GM12878 (cell line): ENCODE measurements at regions not wholly inside any gene's neighbourhood (a gene's known extent, or its start where the extent isn't known, plus 50 kb on each side); places are given as distances from the start of the nearest gene placed in this dataset.

ENCODE experiments used
- ATAC-seq: fragments of 200-7000 bp; cut with Tn5 transposase; 3 replicates; pipeline ENCODE4 v1.9.1; 2020; ENCODE audit warnings: mild to moderate bottlenecking, moderate library complexity
- BruUV-seq: library from RNA; stranded (reverse); fragments of 400-500 nt; replicated peaks from 2 replicates; lab custom pipeline; 2021; lab: Mats Ljungman, UMichigan
- CTCF ChIA-PET: fragments of 300-600 bp; sonication (Branson Sonifier 250); formaldehyde crosslinking; extraction: SDS; loops from one replicate; lab custom pipeline; 2021; ENCODE audit warnings: inconsistent platforms; lab: Yijun Ruan, JAX
- POLR2A ChIA-PET: fragments of 350-600 bp; formaldehyde crosslinking; extraction: SDS; loops from one replicate; lab custom pipeline; 2021; ENCODE audit warnings: inconsistent platforms; lab: Charles Lee
- RAD21 ChIA-PET: fragments of 300-600 bp; sonication (Branson Sonifier 250); formaldehyde crosslinking; loops from one replicate; lab custom pipeline; 2023; ENCODE audit warnings: antibody characterized with exemption; ENCODE audit not compliant: unreplicated experiment; lab: Charles Lee
- SMC1A ChIA-PET: fragments of 300-600 bp; sonication (Branson Sonifier 250); formaldehyde crosslinking; loops from one replicate; lab custom pipeline; 2023; ENCODE audit not compliant: unreplicated experiment, uncharacterized antibody; lab: Charles Lee
- DNase-seq: peaks from one replicate; pipeline ENCODE4 v3.0.0-alpha.2; 2011; ENCODE audit warnings: low read depth, low spot score
- FAIRE-seq: peaks from 3 replicates; lab custom pipeline; 2011; peaks lifted over from hg19 to GRCh38; lab: Jason Lieb, UNC
- H2AFZ ChIP-seq: 2 replicates; pipeline ENCODE4 v1.6.0; 2011; ENCODE audit warnings: low read depth, low read length, control low read depth; ENCODE audit not compliant: control insufficient read depth
- H3K27ac ChIP-seq: 2 replicates; pipeline ENCODE4 v1.5.1; 2011; ENCODE audit warnings: control low read depth; ENCODE audit not compliant: control insufficient read depth, insufficient read depth
- H3K27me3 ChIP-seq, 2 experiments: replicated peaks in 1 of 2; 2 replicates each; pipeline versions ENCODE4 v1.6.0 to v1.6.1; 2011; ENCODE audit warnings: low read length in 1 of 2; ENCODE audit not compliant: control insufficient read depth in 2 of 2, insufficient read depth in 2 of 2
- H3K36me3 ChIP-seq, 2 experiments: 2 replicates each; pipeline ENCODE4 v1.5.1; 2011; ENCODE audit warnings: low read length in 1 of 2; ENCODE audit not compliant: control insufficient read depth in 2 of 2, insufficient read depth in 2 of 2
- H3K4me1 ChIP-seq: 2 replicates; pipeline ENCODE4 v1.6.1; 2011; ENCODE audit warnings: mild to moderate bottlenecking, low read length, moderate library complexity, mixed read lengths; ENCODE audit not compliant: control insufficient read depth, insufficient read depth
- H3K4me2 ChIP-seq: 2 replicates; pipeline ENCODE4 v1.6.0; 2011; ENCODE audit warnings: control low read depth; ENCODE audit not compliant: control insufficient read depth, insufficient read depth
- H3K4me3 ChIP-seq: fragments of 200-600 bp; sonication (generic); 2 replicates; pipeline ENCODE4 v1.5.1; 2016
- H3K79me2 ChIP-seq: 2 replicates; pipeline ENCODE4 v1.6.0; 2011; ENCODE audit warnings: low read length; ENCODE audit not compliant: control insufficient read depth, insufficient read depth
- H3K9ac ChIP-seq: 2 replicates; pipeline ENCODE4 v1.8.0; 2011; ENCODE audit warnings: low read length, control low read depth, mixed read lengths; ENCODE audit not compliant: control insufficient read depth, insufficient read depth
- H3K9me3 ChIP-seq: replicated peaks from 3 replicates; pipeline ENCODE4 v1.5.1; 2011; ENCODE audit warnings: mild to moderate bottlenecking, low read length; ENCODE audit not compliant: control insufficient read depth, insufficient read depth
- H4K20me1 ChIP-seq: 2 replicates; pipeline ENCODE4 v1.6.0; 2011; ENCODE audit not compliant: control insufficient read depth, insufficient read depth
- ETV6 ChIP-seq, 2 experiments: fragments of 450-650 bp in 1 of 2; IDR thresholded peaks in 1 of 2; conservative IDR thresholded peaks in 1 of 2; 2 replicates each; pipeline ENCODE4 v1.6.1; 2014; ENCODE audit warnings: antibody characterized with exemption in 1 of 2, borderline replicate concordance in 1 of 2, low read depth in 1 of 2, mild to moderate bottlenecking in 1 of 2, moderate library complexity in 1 of 2
- HDGF ChIP-seq: fragments of 450-650 bp; IDR thresholded peaks from 2 replicates; pipeline ENCODE4 v1.6.1; 2016; ENCODE audit warnings: antibody characterized with exemption
- IRF5 ChIP-seq: fragments of 450-650 bp; IDR thresholded peaks from 2 replicates; pipeline ENCODE4 v1.6.1; 2017; ENCODE audit warnings: borderline replicate concordance
- MTA2 ChIP-seq: fragments of 450-650 bp; IDR thresholded peaks from 2 replicates; pipeline ENCODE4 v1.6.1; 2016; ENCODE audit warnings: low read depth, mild to moderate bottlenecking, moderate library complexity
- NRF1 ChIP-seq: conservative IDR thresholded peaks from 2 replicates; pipeline ENCODE4 v1.6.1; 2011; ENCODE audit warnings: mild to moderate bottlenecking, low read depth, low read length, improper control_type of control experiment
- PAX8 ChIP-seq: fragments of 450-650 bp; IDR thresholded peaks from 2 replicates; pipeline ENCODE4 v1.6.1; 2017; ENCODE audit warnings: mild to moderate bottlenecking, moderate library complexity
- SIX5 ChIP-seq: IDR thresholded peaks from 2 replicates; pipeline ENCODE4 v1.6.1; 2011; ENCODE audit warnings: mild to moderate bottlenecking, low read depth, low read length, moderate library complexity; ENCODE audit not compliant: severe bottlenecking
- STAT1 ChIP-seq: fragments of 450-650 bp; conservative IDR thresholded peaks from 2 replicates; pipeline ENCODE4 v1.6.1; 2014; ENCODE audit warnings: antibody characterized with exemption, mild to moderate bottlenecking
- WGBS: methylation state at CpG from one replicate; pipeline ENCODE4 v1.1.6; 2016; ENCODE audit warnings: low lambda C conversion rate; ENCODE audit not compliant: insufficient replicate concordance, insufficient coverage; ENCODE audit errors: missing lambda C conversion rate; 5-methylcytosine and 5-hydroxymethylcytosine counted together
- in situ Hi-C: fragments of 300-500 bp; cut with MboI; formaldehyde crosslinking; loops from 9 replicates; pipeline ENCODE4 v1.14.3; 2018; ENCODE audit warnings: mixed read lengths
- intact Hi-C: fragments of 100-400 bp; cut with micrococcal nuclease; formaldehyde crosslinking; loops from one replicate; pipeline ENCODE4 v1.14.2; 2022; ENCODE audit not compliant: unreplicated experiment

- no peaks in the 10 kb centered on the region for H3K79me2 ChIP-seq
- no peak for TF ChIP-seq MTA2
- no peak for TF ChIP-seq HDGF
- TF ChIP-seq NRF1 = no peak
- TF ChIP-seq PAX8 = no peak
- TF ChIP-seq ETV6 (conservative IDR thresholded peaks at IDR 0.05 in 1 of 2, IDR thresholded peaks at IDR 0.05 in 1 of 2; ENCODE audit: borderline replicate concordance in 1 of 2, low read depth in 1 of 2) = no peak
- TF ChIP-seq IRF5 = no peak
- TF ChIP-seq STAT1 = no peak
- TF ChIP-seq SIX5 = no peak
- TF ChIP-seq, all 136 proteins: peak for 0
- no peak for FAIRE-seq
- Histone ChIP-seq H3K9ac (no peak overlapping the region), H3K27me3 (no peaks in the 10 kb centered on the region), H3K9me3 (no peaks in the 10 kb centered on the region), H3K4me2 (no peak overlapping the region), H3K27ac (no peak overlapping the region), H3K4me1 (no peaks in the 10 kb centered on the region), H4K20me1 (no peaks in the 10 kb centered on the region), H2AFZ (no peak overlapping the region), H3K4me3 (no peak overlapping the region), H3K36me3 (no peaks in the 10 kb centered on the region)
- 53% methylated on average over 11 of the region's 11 CpGs for WGBS
- ChIA-PET RAD21 (no interaction called here), POLR2A (no interaction called here), CTCF (no interaction called here), SMC1A (no interaction called here)
- intact Hi-C loops (no loop called here), in situ Hi-C loops (no loop called here)
- no TSS peak for BruUV-seq
- no peak for DNase-seq
- no peak for ATAC-seq
These were observed 296.6 kb downstream of the TMX3 start for GRCh38 chr18:68418226-68418868.
